ENCODE measurements at regions not wholly inside any gene's neighbourhood (a gene's known extent, or its start where the extent isn't known, plus 50 kb on each side); places are given as distances from the start of the nearest gene placed in this dataset.
"Not testable (repeated sequence)": the region's sequence is repeated elsewhere in the genome, so short reads cannot be mapped to it uniquely, and the experiment has no call there.

DNA sequence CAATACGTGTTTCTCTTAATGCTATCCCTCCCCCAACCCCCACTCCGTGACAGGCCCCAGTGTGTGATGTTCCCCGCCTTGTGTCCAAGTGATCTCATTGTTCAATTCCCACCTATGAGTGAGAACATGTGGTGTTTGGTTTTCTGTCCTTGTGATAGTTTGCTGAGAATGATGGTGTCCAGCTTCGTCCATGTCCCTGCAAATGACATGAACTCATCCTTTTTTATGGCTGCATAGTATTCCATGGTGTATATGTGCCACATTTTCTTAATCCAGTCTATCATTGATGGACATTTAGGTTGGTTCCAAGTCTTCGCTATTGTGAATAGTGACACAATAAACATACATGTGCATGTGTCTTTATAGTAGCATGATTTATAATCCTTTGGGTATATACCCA is 52.5 kb downstream of the KIAA0408 start:
- H3K9me3 ChIP-seq (ENCODE audit: control insufficient read depth, insufficient read depth, low read depth, low read length); H3K27ac ChIP-seq (ENCODE audit: extremely low read depth, low read depth, low read length); POLR2A ChIA-PET; H3K4me1 ChIP-seq (ENCODE audit: control insufficient read depth, insufficient read depth, low read length); H3K4me3 ChIP-seq (ENCODE audit: low read depth, low read length); H3K36me3 ChIP-seq (ENCODE audit: control insufficient read depth in 2 of 2, insufficient read depth in 1 of 2, low read length in 2 of 2): not testable (repeated sequence)
- CTCF ChIA-PET, result interaction anchor here (1.9 kb wide), 1 partner anchor 14 kb away, joined by 6 read pairs; no protein-coding TSS in a partner anchor
- TF ChIP-seq, protein P1, sequence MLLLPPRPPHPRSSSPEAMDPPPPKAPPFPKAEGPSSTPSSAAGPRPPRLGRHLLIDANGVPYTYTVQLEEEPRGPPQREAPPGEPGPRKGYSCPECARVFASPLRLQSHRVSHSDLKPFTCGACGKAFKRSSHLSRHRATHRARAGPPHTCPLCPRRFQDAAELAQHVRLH (tag by site-specific recombination; IDR thresholded peaks at IDR 0.05), result peak; percentile 42; the same call in 1 of the 2 replicates
- TF ChIP-seq ZNF146 (tag by site-specific recombination; IDR thresholded peaks at IDR 0.05), result peak; percentile 91

DNA sequence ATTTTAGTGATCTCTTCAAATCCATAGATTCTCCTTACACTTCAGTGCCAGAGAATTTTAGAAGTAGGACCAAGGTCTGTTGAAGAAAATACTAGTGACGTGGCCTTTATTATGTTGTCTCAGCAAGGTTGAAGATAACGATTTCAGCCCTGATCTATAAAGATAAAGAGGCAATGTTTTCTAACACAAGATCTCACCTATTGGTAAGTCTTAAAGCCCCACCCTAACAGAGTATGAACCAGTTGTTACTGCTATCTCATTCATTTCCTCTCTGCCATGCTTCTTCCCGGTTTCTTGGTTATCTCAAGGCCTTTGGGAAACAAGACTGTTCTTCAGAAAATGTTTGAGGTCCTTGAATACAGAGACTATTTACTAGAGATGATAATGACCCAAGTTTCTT is 53.1 kb downstream of the KIAA0408 start:
- Histone ChIP-seq H3K4me3 (ENCODE audit: low read depth, low read length) (no peak overlapping the region), H3K9me3 (ENCODE audit: control insufficient read depth, insufficient read depth, low read depth, low read length) (no peaks in the 10 kb centered on the region), H3K4me1 (ENCODE audit: control insufficient read depth, insufficient read depth, low read length) (no peaks in the 10 kb centered on the region), H3K27ac (ENCODE audit: extremely low read depth, low read depth, low read length) (no peak overlapping the region), H3K36me3 (ENCODE audit: control insufficient read depth in 2 of 2, insufficient read depth in 1 of 2, low read length in 2 of 2) (no peaks in the 10 kb centered on the region)
- ChIA-PET CTCF (interaction anchor here (0.6 kb wide), 1 partner anchor 110 kb away, joined by 3 read pairs; no protein-coding TSS in a partner anchor), POLR2A (no interaction called here)
- TF ChIP-seq ZBTB20 (tag by site-specific recombination; IDR thresholded peaks at IDR 0.05) (no peak), RBAK (tag by site-specific recombination; IDR thresholded peaks at IDR 0.05) (no peak), EGR2 (tag by site-specific recombination; IDR thresholded peaks at IDR 0.05; ENCODE audit: low read depth) (no peak), ZNF76 (tag by site-specific recombination; IDR thresholded peaks at IDR 0.05; ENCODE audit: borderline replicate concordance, low read depth) (no peak)

DNA sequence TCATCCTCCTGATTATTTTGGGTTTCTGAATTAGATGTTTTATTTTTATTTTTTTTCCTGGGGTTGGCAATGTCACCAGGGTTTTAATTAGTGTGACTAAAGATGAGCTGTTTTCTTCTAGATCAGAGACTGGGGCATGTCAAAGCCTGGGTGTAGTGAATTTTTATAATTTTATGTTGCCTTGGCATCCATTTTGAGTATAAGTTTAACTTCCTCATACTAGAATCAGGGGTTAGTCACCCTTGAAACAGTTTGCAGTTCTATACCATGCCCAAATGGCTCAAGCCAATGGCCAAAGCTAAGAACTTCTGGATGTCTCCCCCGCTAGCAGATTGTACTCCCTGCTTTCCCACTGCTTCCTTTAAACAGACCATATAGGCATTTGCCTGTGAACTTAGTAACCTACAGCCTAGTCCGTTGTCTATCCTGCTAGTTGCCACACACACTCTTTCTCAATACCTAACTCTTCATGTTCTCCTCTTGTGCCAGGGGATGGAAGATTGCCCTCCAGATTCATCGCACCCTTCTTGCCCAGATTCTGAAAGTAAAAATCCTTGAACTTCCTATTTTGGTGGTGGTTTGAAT is 54.5 kb downstream of the KIAA0408 start:
- Histone ChIP-seq H3K27ac (ENCODE audit: extremely low read depth, low read depth, low read length) (no peak overlapping the region), H3K4me3 (ENCODE audit: low read depth, low read length) (no peak overlapping the region), H3K4me1 (ENCODE audit: control insufficient read depth, insufficient read depth, low read length) (no peaks in the 10 kb centered on the region), H3K9me3 (ENCODE audit: control insufficient read depth, insufficient read depth, low read depth, low read length) (no peaks in the 10 kb centered on the region), H3K36me3 (ENCODE audit: control insufficient read depth in 2 of 2, insufficient read depth in 1 of 2, low read length in 2 of 2) (no peaks in the 10 kb centered on the region)
- ChIA-PET CTCF (no interaction called here), POLR2A (no interaction called here)
- TF ChIP-seq, protein P2, sequence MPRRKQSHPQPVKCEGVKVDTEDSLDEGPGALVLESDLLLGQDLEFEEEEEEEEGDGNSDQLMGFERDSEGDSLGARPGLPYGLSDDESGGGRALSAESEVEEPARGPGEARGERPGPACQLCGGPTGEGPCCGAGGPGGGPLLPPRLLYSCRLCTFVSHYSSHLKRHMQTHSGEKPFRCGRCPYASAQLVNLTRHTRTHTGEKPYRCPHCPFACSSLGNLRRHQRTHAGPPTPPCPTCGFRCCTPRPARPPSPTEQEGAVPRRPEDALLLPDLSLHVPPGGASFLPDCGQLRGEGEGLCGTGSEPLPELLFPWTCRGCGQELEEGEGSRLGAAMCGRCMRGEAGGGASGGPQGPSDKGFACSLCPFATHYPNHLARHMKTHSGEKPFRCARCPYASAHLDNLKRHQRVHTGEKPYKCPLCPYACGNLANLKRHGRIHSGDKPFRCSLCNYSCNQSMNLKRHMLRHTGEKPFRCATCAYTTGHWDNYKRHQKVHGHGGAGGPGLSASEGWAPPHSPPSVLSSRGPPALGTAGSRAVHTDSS (tag by site-specific recombination; IDR thresholded peaks at IDR 0.05), result no peak
- no peak for TF ChIP-seq ZSCAN16 (tag by site-specific recombination; IDR thresholded peaks at IDR 0.05)
- TF ChIP-seq ZNF549 (tag by site-specific recombination; IDR thresholded peaks at IDR 0.05), result no peak
- no peak for TF ChIP-seq ZNF140 (tag by site-specific recombination; IDR thresholded peaks at IDR 0.05)
- TF ChIP-seq ZNF202 (tag by site-specific recombination; IDR thresholded peaks at IDR 0.05; ENCODE audit: borderline replicate concordance), result no peak
- TF ChIP-seq, protein P3, sequence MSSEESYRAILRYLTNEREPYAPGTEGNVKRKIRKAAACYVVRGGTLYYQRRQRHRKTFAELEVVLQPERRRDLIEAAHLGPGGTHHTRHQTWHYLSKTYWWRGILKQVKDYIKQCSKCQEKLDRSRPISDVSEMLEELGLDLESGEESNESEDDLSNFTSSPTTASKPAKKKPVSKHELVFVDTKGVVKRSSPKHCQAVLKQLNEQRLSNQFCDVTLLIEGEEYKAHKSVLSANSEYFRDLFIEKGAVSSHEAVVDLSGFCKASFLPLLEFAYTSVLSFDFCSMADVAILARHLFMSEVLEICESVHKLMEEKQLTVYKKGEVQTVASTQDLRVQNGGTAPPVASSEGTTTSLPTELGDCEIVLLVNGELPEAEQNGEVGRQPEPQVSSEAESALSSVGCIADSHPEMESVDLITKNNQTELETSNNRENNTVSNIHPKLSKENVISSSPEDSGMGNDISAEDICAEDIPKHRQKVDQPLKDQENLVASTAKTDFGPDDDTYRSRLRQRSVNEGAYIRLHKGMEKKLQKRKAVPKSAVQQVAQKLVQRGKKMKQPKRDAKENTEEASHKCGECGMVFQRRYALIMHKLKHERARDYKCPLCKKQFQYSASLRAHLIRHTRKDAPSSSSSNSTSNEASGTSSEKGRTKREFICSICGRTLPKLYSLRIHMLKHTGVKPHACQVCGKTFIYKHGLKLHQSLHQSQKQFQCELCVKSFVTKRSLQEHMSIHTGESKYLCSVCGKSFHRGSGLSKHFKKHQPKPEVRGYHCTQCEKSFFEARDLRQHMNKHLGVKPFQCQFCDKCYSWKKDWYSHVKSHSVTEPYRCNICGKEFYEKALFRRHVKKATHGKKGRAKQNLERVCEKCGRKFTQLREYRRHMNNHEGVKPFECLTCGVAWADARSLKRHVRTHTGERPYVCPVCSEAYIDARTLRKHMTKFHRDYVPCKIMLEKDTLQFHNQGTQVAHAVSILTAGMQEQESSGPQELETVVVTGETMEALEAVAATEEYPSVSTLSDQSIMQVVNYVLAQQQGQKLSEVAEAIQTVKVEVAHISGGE (tag by site-specific recombination; conservative IDR thresholded peaks at IDR 0.05; ENCODE audit: low read depth), result no peak
- TF ChIP-seq ZNF157 (tag by site-specific recombination; IDR thresholded peaks at IDR 0.05), result no peak
- no peak for TF ChIP-seq ZNF747 (tag by site-specific recombination; IDR thresholded peaks at IDR 0.05)
- no peak for TF ChIP-seq ZNF174 (tag by site-specific recombination; IDR thresholded peaks at IDR 0.05)
- no peak for TF ChIP-seq ZNF777 (tag by site-specific recombination; IDR thresholded peaks at IDR 0.05; ENCODE audit: borderline replicate concordance)
- no peak for TF ChIP-seq KLF8 (tag by site-specific recombination; IDR thresholded peaks at IDR 0.05)
- no peak for TF ChIP-seq TCF7L2 (IDR thresholded peaks at IDR 0.05; ENCODE audit: borderline replicate concordance, low read depth, low read length)
- TF ChIP-seq, protein P4, sequence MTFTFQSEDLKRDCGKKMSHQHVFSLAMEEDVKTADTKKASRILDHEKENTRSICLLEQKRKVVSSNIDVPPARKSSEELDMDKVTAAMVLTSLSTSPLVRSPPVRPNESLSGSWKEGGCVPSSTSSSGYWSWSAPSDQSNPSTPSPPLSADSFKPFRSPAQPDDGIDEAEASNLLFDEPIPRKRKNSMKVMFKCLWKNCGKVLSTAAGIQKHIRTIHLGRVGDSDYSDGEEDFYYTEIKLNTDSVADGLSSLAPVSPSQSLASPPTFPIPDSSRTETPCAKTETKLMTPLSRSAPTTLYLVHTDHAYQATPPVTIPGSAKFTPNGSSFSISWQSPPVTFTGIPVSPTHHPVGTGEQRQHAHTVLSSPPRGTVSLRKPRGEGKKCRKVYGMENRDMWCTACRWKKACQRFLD (tag by site-specific recombination; IDR thresholded peaks at IDR 0.05), result no peak
- TF ChIP-seq ZNF366 (tag by site-specific recombination; conservative IDR thresholded peaks at IDR 0.05), result no peak
- TF ChIP-seq ZNF521 (tag by site-specific recombination; IDR thresholded peaks at IDR 0.05), result no peak
